ENCODE measurements at regions not wholly inside any gene's neighbourhood (a gene's known extent, or its start where the extent isn't known, plus 50 kb on each side); places are given as distances from the start of the nearest gene placed in this dataset.
A peak's percentile ranks its signal among the peaks of the same experiment; 100 is the strongest.
"Not testable (repeated sequence)": the region's sequence is repeated elsewhere in the genome, so short reads cannot be mapped to it uniquely, and the experiment has no call there.

DNA sequence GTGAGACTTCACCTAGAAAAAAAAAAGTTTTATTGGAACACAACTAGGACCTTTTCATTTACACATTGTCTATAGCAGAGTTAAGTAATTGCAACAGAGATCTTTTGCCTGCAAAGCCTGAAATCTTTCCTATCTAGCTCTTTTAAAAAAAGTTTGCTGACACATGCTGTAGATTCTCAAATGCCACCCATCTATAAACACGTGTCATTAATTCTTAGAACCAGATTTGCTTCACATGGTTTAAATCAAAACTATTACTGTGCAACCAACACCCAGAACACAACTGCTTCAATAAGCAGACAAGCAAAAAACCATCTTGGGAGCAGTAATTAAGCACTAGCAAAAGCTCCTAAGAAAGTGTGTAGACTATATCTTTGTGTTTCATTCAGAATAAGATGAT, 55.0 kb downstream of the OXSM start:
- no peak for DNase-seq (ENCODE audit: low read depth)

- no peak for DNase-seq (ENCODE audit: low read depth)
These were observed 56.4 kb downstream of the OXSM start for GRCh38 chr3:25846282-25846681.

GRCh38 chr3:25849091-25849490, 59.2 kb downstream of the OXSM start:
- DNase-seq (ENCODE audit: low read depth) = no peak

- DNase-seq (ENCODE audit: low read depth) = no peak
These were observed 59.9 kb downstream of the OXSM start for GRCh38 chr3:25849641-25850385.

- DNase-seq (ENCODE audit: low read depth) = not testable (repeated sequence)
These were observed 61.9 kb downstream of the OXSM start for GRCh38 chr3:25851693-25852259.

DNA sequence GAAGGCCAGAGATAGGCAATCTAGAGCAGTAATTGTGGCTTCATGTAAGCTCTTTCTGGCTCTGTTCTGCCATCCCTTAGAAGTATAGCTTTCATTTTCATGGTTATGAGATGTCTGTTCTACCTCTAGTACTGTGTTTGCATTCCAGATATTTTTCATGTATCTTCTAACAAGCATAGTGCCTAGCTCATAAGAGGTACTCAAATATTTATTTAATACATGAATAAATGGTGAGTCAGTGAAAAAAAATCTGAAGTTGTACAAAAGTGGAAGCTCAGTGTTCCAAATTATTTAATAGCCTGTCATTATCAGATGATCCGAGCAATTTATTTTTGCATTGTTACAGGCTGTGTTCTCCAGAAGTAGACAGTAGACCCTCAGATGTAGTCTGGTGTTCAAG, 64.3 kb downstream of the OXSM start:
- no peak for DNase-seq (ENCODE audit: low read depth)

GRCh38 chr3:25854635-25855034, 64.7 kb downstream of the OXSM start:
- DNase-seq (ENCODE audit: low read depth) = peak; percentile 34

DNA sequence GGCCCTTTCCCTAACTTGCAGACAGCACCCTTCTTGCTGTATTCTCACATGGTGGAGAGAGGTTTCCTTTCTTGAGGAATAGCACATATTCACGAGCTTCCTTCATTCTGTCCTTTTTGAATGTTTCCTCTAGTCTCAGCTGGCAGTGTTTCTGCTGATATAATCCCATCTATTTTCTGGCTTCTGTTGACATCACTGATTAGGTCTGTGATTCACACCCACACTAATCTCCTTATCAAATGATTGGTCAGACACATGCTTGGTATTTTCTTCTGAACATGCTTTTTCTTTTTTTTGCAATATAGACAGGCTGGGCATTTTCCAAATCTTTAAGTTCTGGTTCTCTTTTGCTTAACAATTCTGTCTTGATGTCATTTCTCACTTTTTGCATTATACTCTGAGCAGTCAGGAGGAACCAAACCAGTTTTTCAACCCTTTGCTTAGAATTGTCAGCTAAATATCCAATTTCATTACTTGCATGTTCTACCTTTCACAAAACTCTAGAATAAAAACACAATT, 65.4 kb downstream of the OXSM start:
- peak; percentile 4 for DNase-seq (ENCODE audit: low read depth)

DNA sequence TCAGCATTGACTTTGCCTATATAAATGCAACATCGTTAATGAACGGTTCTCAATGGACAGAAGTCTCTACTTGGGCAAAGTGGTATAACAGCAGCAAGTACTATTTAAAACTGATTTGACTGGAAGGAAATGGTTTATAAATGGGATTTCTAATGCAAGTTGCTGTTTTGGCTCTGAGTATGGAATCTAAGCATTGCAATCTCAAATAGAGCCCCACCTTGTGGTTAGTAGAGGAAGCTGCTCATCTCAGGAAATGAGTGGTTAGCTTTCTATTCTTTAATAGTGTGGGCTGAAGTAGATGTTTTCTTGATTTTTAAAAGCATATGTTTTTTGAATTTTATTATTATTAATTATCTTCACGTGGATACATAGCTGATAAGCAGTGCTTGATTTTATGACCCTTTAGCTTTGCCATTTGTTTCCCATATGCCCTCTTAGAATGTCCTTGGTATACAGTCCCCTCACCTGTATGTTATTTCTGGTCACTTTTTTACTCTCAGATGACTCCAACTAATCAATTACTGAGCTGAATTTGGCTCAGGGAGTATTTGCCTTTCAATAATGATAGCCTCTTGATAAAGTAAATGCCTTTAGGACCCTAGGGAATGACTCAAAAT, 67.1 kb downstream of the OXSM start:
- DNase-seq (ENCODE audit: low read depth) = peak; percentile 4

DNA sequence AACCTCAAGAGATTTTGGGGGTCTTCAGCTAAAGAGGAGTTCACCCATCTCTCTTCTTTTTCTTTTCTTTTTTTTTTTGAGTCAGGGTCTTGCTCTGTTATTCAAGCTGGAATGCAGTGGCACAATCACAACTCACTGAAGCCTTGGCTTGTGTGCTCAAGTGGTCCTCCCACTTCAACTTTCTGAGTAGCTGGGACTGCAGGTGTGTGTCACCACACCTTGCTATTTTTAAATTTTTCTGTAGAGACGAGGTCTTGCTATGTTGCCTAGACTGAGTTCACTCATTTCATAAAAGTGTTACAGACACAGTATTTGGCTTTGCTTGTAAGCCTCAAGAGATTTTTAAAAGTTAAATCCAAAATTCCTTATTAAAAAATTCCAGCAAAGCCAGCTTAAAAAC, 71.7 kb downstream of the OXSM start:
- DNase-seq (ENCODE audit: low read depth) = no peak

DNA sequence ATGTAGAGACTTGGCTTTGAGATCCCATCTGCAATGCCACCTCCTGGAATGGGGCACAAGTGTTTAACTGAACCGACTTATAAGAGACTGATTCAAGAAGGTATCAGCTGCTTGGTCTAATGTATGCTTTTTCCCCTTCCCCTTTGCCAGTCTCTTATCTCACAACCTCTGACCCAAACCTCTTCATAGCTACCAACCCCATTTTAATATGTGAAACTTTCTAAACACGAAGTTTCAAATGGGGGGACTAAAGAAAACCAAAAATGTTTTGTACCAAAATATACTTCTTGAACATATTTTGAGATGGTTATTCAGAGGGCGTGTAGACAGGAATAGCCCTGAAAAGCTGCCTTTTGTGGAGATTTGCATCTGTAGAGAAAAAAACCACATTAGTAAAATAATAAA, 73.1 kb downstream of the OXSM start:
- no peak for DNase-seq (ENCODE audit: low read depth)

- DNase-seq (ENCODE audit: low read depth) = no peak
These were observed 73.6 kb downstream of the OXSM start for GRCh38 chr3:25863416-25863959.

DNA sequence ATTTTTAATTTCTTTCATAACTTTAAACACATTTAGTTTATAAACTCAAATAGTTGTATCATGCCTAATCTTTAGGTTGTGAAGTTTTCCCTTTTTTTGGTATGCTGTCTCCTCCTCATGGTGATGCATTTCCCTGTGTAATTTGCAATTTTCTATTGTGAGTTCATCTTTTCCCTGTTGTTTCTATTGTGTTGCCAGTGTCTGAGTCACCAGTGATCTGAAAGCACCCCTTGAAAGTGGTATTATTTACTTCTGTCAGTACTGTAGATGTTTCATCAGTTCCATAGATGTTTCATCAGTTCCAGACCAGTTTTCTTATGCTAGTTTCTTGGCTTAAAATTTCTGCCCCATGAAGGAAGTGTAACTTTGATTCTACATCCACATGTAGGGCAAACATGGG, 80.6 kb downstream of the OXSM start:
- no peak for DNase-seq (ENCODE audit: low read depth)

DNA sequence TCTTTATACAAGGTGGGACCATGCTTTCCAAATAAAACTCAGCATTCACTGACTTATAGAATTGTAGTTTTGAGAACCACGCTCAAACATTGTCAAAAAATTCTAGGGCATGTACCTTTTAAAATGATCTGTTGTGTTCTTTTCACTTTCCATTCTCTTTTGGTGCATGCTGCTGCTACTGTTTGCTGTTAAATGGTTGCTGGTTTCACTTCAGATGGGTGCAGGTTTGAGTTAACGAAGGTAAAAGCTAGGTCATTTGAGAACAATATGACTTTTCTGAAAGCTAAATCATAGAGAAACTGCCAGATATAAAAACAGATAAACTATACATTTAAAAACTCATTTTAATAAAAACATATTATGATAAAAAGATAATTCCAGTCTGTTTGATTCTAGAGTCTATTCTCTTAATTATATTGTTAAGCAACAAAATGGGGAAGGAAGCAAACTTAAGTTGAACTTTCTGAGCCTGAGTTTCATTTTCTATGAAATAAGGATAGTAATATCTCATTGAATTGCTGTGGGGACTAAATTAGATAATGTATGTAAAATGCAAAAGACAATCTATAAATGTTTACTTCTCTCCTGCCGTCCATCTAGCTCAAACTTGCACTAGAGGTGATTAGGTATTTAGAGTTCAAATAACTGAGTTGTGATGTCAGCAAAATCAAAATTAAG, 82.4 kb downstream of the OXSM start:
- DNase-seq (ENCODE audit: low read depth) = no peak

GRCh38 chr3:25883492-25883891, 93.6 kb downstream of the OXSM start:
- no peak for DNase-seq (ENCODE audit: low read depth)

DNA sequence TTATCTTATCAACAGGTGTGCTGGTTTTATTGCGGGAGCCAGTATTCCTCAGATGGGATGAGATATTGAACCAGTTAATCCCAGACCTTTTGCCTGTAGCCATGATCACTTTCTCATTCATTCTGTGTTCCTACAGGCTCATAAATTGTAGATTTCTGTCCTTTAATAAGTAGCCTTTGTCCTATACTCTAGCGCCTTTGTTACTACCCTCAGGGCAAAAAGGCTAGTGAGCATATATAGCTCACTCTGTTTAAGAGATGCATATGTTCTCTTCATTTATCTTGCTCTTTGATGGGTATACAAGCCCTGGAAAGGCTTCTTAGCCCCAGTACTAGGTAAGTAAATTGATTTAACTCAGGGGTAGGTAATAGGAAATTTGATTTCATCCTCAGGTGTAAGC, 95.1 kb downstream of the OXSM start:
- DNase-seq (ENCODE audit: low read depth) = no peak

- DNase-seq (ENCODE audit: low read depth) = peak; percentile 23
These were observed 95.7 kb downstream of the OXSM start for GRCh38 chr3:25885544-25885943.

DNA sequence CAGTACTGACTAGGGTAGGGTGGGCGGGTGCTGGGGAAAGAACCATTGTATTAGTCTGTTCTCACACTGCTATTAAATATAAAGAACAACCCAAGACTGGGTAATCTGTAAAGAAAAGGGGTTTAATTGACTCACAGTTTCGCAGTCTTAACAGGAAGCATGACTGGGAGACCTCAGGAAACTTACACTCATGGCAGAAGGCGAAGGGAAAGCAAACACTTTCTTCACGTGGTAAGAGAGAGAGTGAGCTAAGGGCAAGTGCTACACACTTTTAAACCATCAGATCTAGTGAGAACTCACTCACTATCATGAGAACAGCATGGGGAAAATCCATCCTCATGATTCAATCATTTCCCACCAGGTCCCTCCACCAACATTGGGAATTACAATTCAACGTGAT, 98.0 kb downstream of the OXSM start:
- DNase-seq (ENCODE audit: low read depth) = no peak

- DNase-seq (ENCODE audit: low read depth) = no peak
These were observed 99.1 kb downstream of the OXSM start for GRCh38 chr3:25888892-25889524.

DNA sequence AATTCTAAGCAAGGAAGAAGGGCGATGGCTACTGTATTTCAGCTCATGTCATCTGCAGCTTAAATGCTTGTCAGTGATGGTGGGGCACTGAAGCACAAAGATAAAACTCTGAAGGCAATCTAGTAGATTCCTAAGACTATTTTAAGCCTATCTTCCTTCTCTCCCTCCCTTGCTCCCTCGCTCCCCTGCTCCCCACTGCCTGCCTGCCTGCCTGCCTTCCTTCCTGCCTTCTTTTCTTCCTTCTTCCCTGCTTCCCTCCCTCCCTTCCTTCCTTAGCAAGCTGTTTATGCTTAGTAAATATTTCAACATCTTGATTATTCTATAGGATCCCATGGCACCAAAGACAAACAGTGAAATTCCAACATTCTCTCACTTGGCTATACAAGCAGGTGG, 99.6 kb downstream of the OXSM start:
- no peak for DNase-seq (ENCODE audit: low read depth)

DNA sequence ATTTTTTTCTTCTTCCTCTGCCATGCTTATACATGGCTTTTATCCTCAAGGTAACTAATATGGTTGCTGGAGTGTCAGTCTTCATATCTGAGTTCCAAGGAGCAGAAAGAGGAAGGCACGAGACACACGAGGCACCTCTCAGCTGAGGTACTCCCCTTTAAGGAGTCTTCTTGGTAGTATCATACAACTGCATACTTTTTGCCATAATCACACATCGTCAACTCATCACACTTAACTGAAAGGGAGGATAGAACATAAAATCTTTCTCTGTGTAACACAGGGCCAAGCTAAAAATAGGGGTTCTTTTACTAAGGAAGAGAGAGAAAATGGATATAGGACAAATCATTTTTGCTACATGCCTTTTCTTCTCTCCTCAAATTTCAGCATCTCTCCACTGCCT, 104.2 kb downstream of the OXSM start:
- DNase-seq (ENCODE audit: low read depth) = no peak

DNA sequence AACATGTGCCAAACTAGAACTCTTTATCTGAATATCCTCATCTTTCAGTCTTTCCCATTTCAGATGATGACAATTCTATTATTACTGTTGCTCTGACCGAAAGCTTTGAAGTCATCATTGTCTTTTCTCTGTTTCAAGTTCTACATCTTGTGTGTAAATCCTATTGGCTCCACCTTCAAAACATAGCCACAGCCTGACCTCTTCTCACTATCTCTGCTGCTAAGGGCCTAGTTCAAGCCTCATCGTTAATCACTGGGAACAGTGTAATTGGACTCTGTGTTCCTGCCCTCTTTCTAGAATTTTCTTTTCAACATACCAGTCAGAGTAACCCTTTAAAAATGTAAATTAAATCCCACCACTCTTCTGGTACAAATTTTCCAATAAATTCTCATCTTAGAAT, 105.1 kb downstream of the OXSM start:
- no peak for DNase-seq (ENCODE audit: low read depth)

All from Daoy (cell line).